Esophagus squamous epithelium (tissue), 4 donors: ENCODE measurements at regions not wholly inside any gene's neighbourhood (a gene's known extent, or its start where the extent isn't known, plus 50 kb on each side); places are given as distances from the start of the nearest gene placed in this dataset.

ENCODE experiments used
- POLR2A ChIP-seq, 4 donors: fragments of 450-650 bp; IDR thresholded peaks; one replicate each; pipeline ENCODE4 v1.6.1; 2017; ENCODE audit warnings: antibody characterized with exemption in 4 of 4, mild to moderate bottlenecking in 4 of 4, moderate library complexity in 3 of 4
- TF ChIP-seq, protein P1 (sequence below), 6 experiments: fragments of 450-650 bp in 4 of 6; fragments of 200-600 bp in 2 of 6; sonication (generic) in 2 of 6; IDR thresholded peaks; one replicate each; pipeline ENCODE4 v1.5.1; 2016 to 2019; ENCODE audit warnings: antibody characterized with exemption in 6 of 6, mild to moderate bottlenecking in 4 of 6, moderate library complexity in 4 of 6

DNA sequence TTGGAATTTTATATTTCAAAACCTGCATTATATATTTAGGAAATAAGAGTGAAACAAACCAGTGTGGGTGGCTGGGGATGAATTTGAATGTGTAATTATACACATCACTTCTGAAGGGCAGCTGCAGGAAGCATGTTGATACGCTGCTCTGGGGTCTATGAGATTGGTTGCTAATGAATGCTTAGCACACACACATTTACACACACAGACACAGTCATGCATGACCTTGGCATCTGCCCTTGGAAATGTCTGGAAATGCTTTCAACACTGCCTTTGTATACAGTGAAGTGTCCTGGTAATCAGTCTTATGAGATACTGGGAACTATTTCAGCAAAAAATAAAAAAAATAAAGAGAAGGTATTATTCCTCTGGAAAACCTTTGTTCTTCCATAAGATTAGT, 83.4 kb downstream of the ELOVL4 start:
- TF ChIP-seq, protein P1, sequence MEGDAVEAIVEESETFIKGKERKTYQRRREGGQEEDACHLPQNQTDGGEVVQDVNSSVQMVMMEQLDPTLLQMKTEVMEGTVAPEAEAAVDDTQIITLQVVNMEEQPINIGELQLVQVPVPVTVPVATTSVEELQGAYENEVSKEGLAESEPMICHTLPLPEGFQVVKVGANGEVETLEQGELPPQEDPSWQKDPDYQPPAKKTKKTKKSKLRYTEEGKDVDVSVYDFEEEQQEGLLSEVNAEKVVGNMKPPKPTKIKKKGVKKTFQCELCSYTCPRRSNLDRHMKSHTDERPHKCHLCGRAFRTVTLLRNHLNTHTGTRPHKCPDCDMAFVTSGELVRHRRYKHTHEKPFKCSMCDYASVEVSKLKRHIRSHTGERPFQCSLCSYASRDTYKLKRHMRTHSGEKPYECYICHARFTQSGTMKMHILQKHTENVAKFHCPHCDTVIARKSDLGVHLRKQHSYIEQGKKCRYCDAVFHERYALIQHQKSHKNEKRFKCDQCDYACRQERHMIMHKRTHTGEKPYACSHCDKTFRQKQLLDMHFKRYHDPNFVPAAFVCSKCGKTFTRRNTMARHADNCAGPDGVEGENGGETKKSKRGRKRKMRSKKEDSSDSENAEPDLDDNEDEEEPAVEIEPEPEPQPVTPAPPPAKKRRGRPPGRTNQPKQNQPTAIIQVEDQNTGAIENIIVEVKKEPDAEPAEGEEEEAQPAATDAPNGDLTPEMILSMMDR (IDR thresholded peaks at IDR 0.05) = no peak
- no peak for TF ChIP-seq POLR2A (IDR thresholded peaks at IDR 0.05)
